GM13976 (cell line): ENCODE measurements at regions not wholly inside any gene's neighbourhood (a gene's known extent, or its start where the extent isn't known, plus 50 kb on each side); places are given as distances from the start of the nearest gene placed in this dataset.
"Not testable (repeated sequence)": the region's sequence is repeated elsewhere in the genome, so short reads cannot be mapped to it uniquely, and the experiment has no call there.

Source experiments
- DNase-seq: peaks from one replicate; pipeline ENCODE4 v3.0.0; 2012; ENCODE audit warnings: low spot score
- CTCF ChIP-seq: IDR thresholded peaks from 2 replicates; pipeline ENCODE4 v1.5.1; 2012; ENCODE audit warnings: borderline replicate concordance, mild to moderate bottlenecking; ENCODE audit not compliant: insufficient read depth; ENCODE audit errors: extremely low read depth, missing control alignments, control extremely low read depth
- in situ Hi-C: fragments of 300-500 bp; cut with MboI; formaldehyde crosslinking; loops from one replicate; pipeline ENCODE4 v1.12.0; 2022; ENCODE audit warnings: low sequenced_read_pairs, mixed read lengths, inconsistent platforms; ENCODE audit not compliant: unreplicated experiment

- in situ Hi-C loops: no loop called here
Observed at GRCh38 chr14:46444666-46445065, 206.9 kb downstream of the RPL10L start.

GRCh38 chr14:46433381-46433780 is 218.2 kb downstream of the RPL10L start:
- no peak for DNase-seq
- in situ Hi-C loops: no loop called here
- no peak for TF ChIP-seq CTCF

More at GRCh38 chr14:46444666-46445065, 206.9 kb downstream of the RPL10L start:
- TF ChIP-seq CTCF: no peak
- DNase-seq: no peak

- no peak for DNase-seq
- no peak for TF ChIP-seq CTCF
- in situ Hi-C loops: no loop called here
Observed at GRCh38 chr14:46432516-46432915, 219.1 kb downstream of the RPL10L start.

- no peak for TF ChIP-seq CTCF
- in situ Hi-C loops: no loop called here
- no peak for DNase-seq
Observed at GRCh38 chr14:46417066-46417465, 234.5 kb downstream of the RPL10L start.

GRCh38 chr14:46404865-46405811 is 246.4 kb downstream of the RPL10L start:
- no peak for TF ChIP-seq CTCF
- DNase-seq: no peak
- in situ Hi-C loops: no loop called here

GRCh38 chr14:46402001-46402690 is 249.4 kb downstream of the RPL10L start:
- in situ Hi-C loops: not testable (repeated sequence)

GRCh38 chr14:46401066-46401465 is 250.5 kb downstream of the RPL10L start:
- no peak for DNase-seq
- in situ Hi-C loops: no loop called here
- TF ChIP-seq CTCF: no peak

More at GRCh38 chr14:46402001-46402690, 249.4 kb downstream of the RPL10L start:
- not testable (repeated sequence) for DNase-seq
